Cardiac muscle cell (in vitro differentiated cells and primary cell): ENCODE measurements at regions not wholly inside any gene's neighbourhood (a gene's known extent, or its start where the extent isn't known, plus 50 kb on each side); places are given as distances from the start of the nearest gene placed in this dataset.

Source experiments
- DNase-seq, 2 donors: peaks; one replicate each; pipeline versions ENCODE4 v3.0.0 to v3.0.0-alpha.2; 2010 to 2017; ENCODE audit warnings: low read depth in 1 of 2, low spot score in 1 of 2
- H3K27ac ChIP-seq: fragments of 200-600 bp; sonication (generic); 2 replicates; pipeline ENCODE4 v1.5.1; 2016
- H3K27me3 ChIP-seq: fragments of 200-600 bp; sonication (generic); 2 replicates; pipeline ENCODE4 v1.6.0; 2016; ENCODE audit warnings: control low read depth
- H3K36me3 ChIP-seq: fragments of 200-600 bp; sonication (generic); 2 replicates; pipeline ENCODE4 v1.5.1; 2016; ENCODE audit warnings: control low read depth
- H3K4me1 ChIP-seq: fragments of 200-600 bp; sonication (generic); 2 replicates; pipeline ENCODE4 v1.8.1; 2017; ENCODE audit warnings: low read depth, mild to moderate bottlenecking, mixed run types
- H3K4me3 ChIP-seq: fragments of 200-600 bp; sonication (generic); 2 replicates; pipeline ENCODE4 v1.5.1; 2016; ENCODE audit warnings: mild to moderate bottlenecking
- H3K9me3 ChIP-seq: fragments of 200-600 bp; sonication (generic); 2 replicates; pipeline ENCODE4 v1.5.1; 2017; ENCODE audit warnings: low read depth, mild to moderate bottlenecking, control low read depth
- CTCF ChIP-seq: IDR thresholded peaks from 2 replicates; pipeline ENCODE4 v1.5.1; 2012; ENCODE audit warnings: low read depth, mild to moderate bottlenecking, low read length

- H3K36me3 ChIP-seq: no peaks in the 10 kb centered on the region
- TF ChIP-seq CTCF: no peak
- H3K4me3 ChIP-seq: no peak overlapping the region
- no peaks in the 10 kb centered on the region for H3K4me1 ChIP-seq
- H3K27ac ChIP-seq: no peak overlapping the region
- no peaks in the 10 kb centered on the region for H3K9me3 ChIP-seq
- no peaks in the 10 kb centered on the region for H3K27me3 ChIP-seq
- peak in 1 of 2 donors; percentile 63 for DNase-seq
Observed at GRCh38 chr4:141348125-141348524, 127.4 kb downstream of the ZNF330 start.

GRCh38 chr4:141348573-141348972 is 127.9 kb downstream of the ZNF330 start:
- H3K9me3 ChIP-seq: no peaks in the 10 kb centered on the region
- DNase-seq: no peak
- H3K27ac ChIP-seq: no peak overlapping the region
- no peaks in the 10 kb centered on the region for H3K27me3 ChIP-seq
- TF ChIP-seq CTCF: no peak
- no peaks in the 10 kb centered on the region for H3K36me3 ChIP-seq
- no peak overlapping the region for H3K4me3 ChIP-seq
- no peaks in the 10 kb centered on the region for H3K4me1 ChIP-seq

GRCh38 chr4:141349236-141349635 is 128.5 kb downstream of the ZNF330 start:
- no peaks in the 10 kb centered on the region for H3K36me3 ChIP-seq
- DNase-seq: no peak
- H3K4me1 ChIP-seq: no peaks in the 10 kb centered on the region
- no peak overlapping the region for H3K4me3 ChIP-seq
- TF ChIP-seq CTCF: no peak
- H3K27ac ChIP-seq: no peak overlapping the region
- H3K9me3 ChIP-seq: no peaks in the 10 kb centered on the region
- H3K27me3 ChIP-seq: no peaks in the 10 kb centered on the region

GRCh38 chr4:141350122-141350905 is 129.6 kb downstream of the ZNF330 start:
- DNase-seq: peak in 1 of 2 donors; percentile 91
- no peak overlapping the region for H3K27ac ChIP-seq
- no peaks in the 10 kb centered on the region for H3K27me3 ChIP-seq
- no peaks in the 10 kb centered on the region for H3K4me1 ChIP-seq
- H3K4me3 ChIP-seq: no peak overlapping the region
- no peaks in the 10 kb centered on the region for H3K36me3 ChIP-seq
- H3K9me3 ChIP-seq: no peaks in the 10 kb centered on the region
- no peak for TF ChIP-seq CTCF

GRCh38 chr4:141352331-141352730 is 131.6 kb downstream of the ZNF330 start:
- no peak for DNase-seq
- H3K9me3 ChIP-seq: no peaks in the 10 kb centered on the region
- no peaks in the 10 kb centered on the region for H3K27me3 ChIP-seq
- no peak overlapping the region for H3K4me3 ChIP-seq
- no peaks in the 10 kb centered on the region for H3K36me3 ChIP-seq
- H3K4me1 ChIP-seq: no peaks in the 10 kb centered on the region
- H3K27ac ChIP-seq: no peak overlapping the region
- TF ChIP-seq CTCF: no peak
